ENCODE measurements at regions not wholly inside any gene's neighbourhood (a gene's known extent, or its start where the extent isn't known, plus 50 kb on each side); places are given as distances from the start of the nearest gene placed in this dataset.
"Not testable (repeated sequence)": the region's sequence is repeated elsewhere in the genome, so short reads cannot be mapped to it uniquely, and the experiment has no call there.

- DNase-seq: no peak
These were observed 348.9 kb downstream of the MATN1 start for GRCh38 chr1:30374400-30375070.

GRCh38 chr1:30373471-30374399, 349.6 kb downstream of the MATN1 start:
- no peak for DNase-seq

GRCh38 chr1:30372792-30373433, 350.5 kb downstream of the MATN1 start:
- no peak for DNase-seq

GRCh38 chr1:30371888-30372791, 351.2 kb downstream of the MATN1 start:
- DNase-seq: no peak

- no peak for DNase-seq
These were observed 352.1 kb downstream of the MATN1 start for GRCh38 chr1:30371179-30371788.

GRCh38 chr1:30368651-30369240, 354.6 kb downstream of the MATN1 start:
- DNase-seq: no peak

- no peak for DNase-seq
These were observed 356.5 kb downstream of the MATN1 start for GRCh38 chr1:30366911-30367310.

- DNase-seq: no peak
These were observed 357.2 kb downstream of the MATN1 start for GRCh38 chr1:30366199-30366598.

- DNase-seq: no peak
These were observed 357.8 kb downstream of the MATN1 start for GRCh38 chr1:30365596-30365995.

- no peak for DNase-seq
These were observed 360.4 kb downstream of the MATN1 start for GRCh38 chr1:30363031-30363430.

- DNase-seq: no peak
These were observed 360.8 kb downstream of the MATN1 start for GRCh38 chr1:30362603-30362990.

GRCh38 chr1:30361890-30362602, 361.3 kb downstream of the MATN1 start:
- not testable (repeated sequence) for DNase-seq

GRCh38 chr1:30360753-30361152, 362.6 kb downstream of the MATN1 start:
- DNase-seq: no peak

- no peak for DNase-seq
These were observed 363.1 kb downstream of the MATN1 start for GRCh38 chr1:30360281-30360680.

GRCh38 chr1:30359539-30360220, 363.7 kb downstream of the MATN1 start:
- DNase-seq: no peak

GRCh38 chr1:30358500-30358899, 364.9 kb downstream of the MATN1 start:
- no peak for DNase-seq

- no peak for DNase-seq
These were observed 366.5 kb downstream of the MATN1 start for GRCh38 chr1:30356839-30357238.

- DNase-seq: no peak
These were observed 369.0 kb downstream of the MATN1 start for GRCh38 chr1:30354410-30354809.

GRCh38 chr1:30353637-30354036, 369.7 kb downstream of the MATN1 start:
- no peak for DNase-seq

- DNase-seq: no peak
These were observed 375.2 kb downstream of the MATN1 start for GRCh38 chr1:30348147-30348546.

Data from activated T-cell treated with anti-CD3 and anti-CD28 coated beads, Interleukin-2, amount 50 U/mL, for 1 hour (primary cell).